Lung (tissue), 11 donors: ENCODE measurements at regions not wholly inside any gene's neighbourhood (a gene's known extent, or its start where the extent isn't known, plus 50 kb on each side); places are given as distances from the start of the nearest gene placed in this dataset.

Experiments used
- ATAC-seq: fragments of 200-7000 bp; cut with Tn5 transposase; one replicate; pipeline ENCODE4 v1.9.1; 2020; ENCODE audit warnings: moderate number of reproducible peaks; ENCODE audit not compliant: insufficient read depth, low FRiP score
- DNase-seq, 3 donors: peaks; one replicate each; pipeline ENCODE4 v3.0.0-alpha.2; 2013 to 2017
- H3K27ac ChIP-seq, 2 donors: one replicate each; pipeline ENCODE4 v1.5.1; 2013; ENCODE audit warnings: mild to moderate bottlenecking in 2 of 2, moderate library complexity in 2 of 2, control low read depth in 1 of 2, inconsistent platforms in 1 of 2, low read depth in 1 of 2, low read length in 1 of 2
- H3K27me3 ChIP-seq, 3 donors: one replicate each; pipeline ENCODE4 v1.5.1; 2013; ENCODE audit warnings: low read length in 2 of 3; ENCODE audit not compliant: control insufficient read depth in 3 of 3, insufficient read depth in 3 of 3
- H3K36me3 ChIP-seq, 4 donors: one replicate each; pipeline ENCODE4 v1.5.1; 2013; ENCODE audit warnings: low read length in 4 of 4, mild to moderate bottlenecking in 1 of 4, moderate library complexity in 1 of 4; ENCODE audit not compliant: control insufficient read depth in 4 of 4, insufficient read depth in 4 of 4
- H3K4me1 ChIP-seq, 5 donors: one replicate each; pipeline ENCODE4 v1.5.1; 2013; ENCODE audit warnings: low read length in 5 of 5, mild to moderate bottlenecking in 2 of 5, moderate library complexity in 1 of 5; ENCODE audit not compliant: control insufficient read depth in 5 of 5, insufficient read depth in 5 of 5
- H3K4me3 ChIP-seq: one replicate; pipeline ENCODE4 v1.5.1; 2013; ENCODE audit warnings: mild to moderate bottlenecking, control low read depth, moderate library complexity
- H3K9ac ChIP-seq, 2 donors: one replicate each; pipeline ENCODE4 v1.5.1; 2013; ENCODE audit warnings: low read length in 2 of 2, control low read depth in 1 of 2; ENCODE audit not compliant: insufficient read depth in 1 of 2
- H3K9me3 ChIP-seq, 4 donors: one replicate each; pipeline ENCODE4 v1.5.1; 2013; ENCODE audit warnings: low read length in 3 of 4, mild to moderate bottlenecking in 1 of 4, moderate library complexity in 1 of 4; ENCODE audit not compliant: control insufficient read depth in 4 of 4, insufficient read depth in 3 of 4
- CTCF ChIP-seq: IDR thresholded peaks from 2 replicates; pipeline ENCODE4 v1.5.1; 2012; ENCODE audit warnings: mild to moderate bottlenecking; ENCODE audit errors: control extremely low read depth, extremely low read depth
- WGBS, 2 donors: extraction: QIAGEN DNeasy Blood & Tissue Kit; methylation state at CpG; one replicate each; pipeline ENCODE4 v1.1.7; 2013; 5-methylcytosine and 5-hydroxymethylcytosine counted together
- donor health status: control.
- donor health status: control.
- donor health status: Bipolar disorder and iron deficiency.
- donor health status: healthy.
- donor health status: DM: yes; HTN: yes; CAD: no.

- Histone ChIP-seq H3K27ac (no peak overlapping the region), H3K4me3 (no peak overlapping the region), H3K36me3 (no peaks in the 10 kb centered on the region), H3K27me3 (no peaks in the 10 kb centered on the region), H3K9me3 (no peaks in the 10 kb centered on the region), H3K9ac (no peak overlapping the region), H3K4me1 (no peaks in the 10 kb centered on the region)
- DNase-seq = no peak
- ATAC-seq = no peak
- no peak for TF ChIP-seq CTCF
- 64% methylated on average over 2 of the region's 2 CpGs for WGBS, 2 donors
Observed at GRCh38 chr14:25477316-25478098, 427.6 kb upstream of the STXBP6 start.

GRCh38 chr14:25472700-25473099 is 422.8 kb upstream of the STXBP6 start:
- no peak for DNase-seq
- Histone ChIP-seq H3K4me1 (no peaks in the 10 kb centered on the region), H3K9me3 (no peaks in the 10 kb centered on the region), H3K36me3 (no peaks in the 10 kb centered on the region), H3K4me3 (no peak overlapping the region), H3K27me3 (no peaks in the 10 kb centered on the region), H3K9ac (no peak overlapping the region), H3K27ac (no peak overlapping the region)
- 94 to 100% methylated on average over 1 of the region's 1 CpG for WGBS, 2 donors
- no peak for TF ChIP-seq CTCF
- no peak for ATAC-seq

GRCh38 chr14:25464772-25465171 is 414.8 kb upstream of the STXBP6 start:
- no peak overlapping the region for H3K4me3 ChIP-seq
- no peak for TF ChIP-seq CTCF
- no peak for DNase-seq

GRCh38 chr14:25464078-25464477 is 414.1 kb upstream of the STXBP6 start:
- Histone ChIP-seq H3K4me3 (no peak overlapping the region), H3K9me3 (no peaks in the 10 kb centered on the region), H3K27ac (no peak overlapping the region), H3K9ac (no peak overlapping the region), H3K27me3 (no peaks in the 10 kb centered on the region), H3K36me3 (no peaks in the 10 kb centered on the region), H3K4me1 (no peaks in the 10 kb centered on the region)
- no peak for TF ChIP-seq CTCF
- ATAC-seq = no peak
- no peak for DNase-seq

More at GRCh38 chr14:25464772-25465171, 414.8 kb upstream of the STXBP6 start:
- Histone ChIP-seq H3K27me3 (no peaks in the 10 kb centered on the region), H3K27ac (no peak overlapping the region), H3K36me3 (no peaks in the 10 kb centered on the region), H3K9me3 (no peaks in the 10 kb centered on the region), H3K4me1 (no peaks in the 10 kb centered on the region), H3K9ac (no peak overlapping the region)
- no peak for ATAC-seq
